ENCODE measurements at regions not wholly inside any gene's neighbourhood (a gene's known extent, or its start where the extent isn't known, plus 50 kb on each side); places are given as distances from the start of the nearest gene placed in this dataset.

DNA sequence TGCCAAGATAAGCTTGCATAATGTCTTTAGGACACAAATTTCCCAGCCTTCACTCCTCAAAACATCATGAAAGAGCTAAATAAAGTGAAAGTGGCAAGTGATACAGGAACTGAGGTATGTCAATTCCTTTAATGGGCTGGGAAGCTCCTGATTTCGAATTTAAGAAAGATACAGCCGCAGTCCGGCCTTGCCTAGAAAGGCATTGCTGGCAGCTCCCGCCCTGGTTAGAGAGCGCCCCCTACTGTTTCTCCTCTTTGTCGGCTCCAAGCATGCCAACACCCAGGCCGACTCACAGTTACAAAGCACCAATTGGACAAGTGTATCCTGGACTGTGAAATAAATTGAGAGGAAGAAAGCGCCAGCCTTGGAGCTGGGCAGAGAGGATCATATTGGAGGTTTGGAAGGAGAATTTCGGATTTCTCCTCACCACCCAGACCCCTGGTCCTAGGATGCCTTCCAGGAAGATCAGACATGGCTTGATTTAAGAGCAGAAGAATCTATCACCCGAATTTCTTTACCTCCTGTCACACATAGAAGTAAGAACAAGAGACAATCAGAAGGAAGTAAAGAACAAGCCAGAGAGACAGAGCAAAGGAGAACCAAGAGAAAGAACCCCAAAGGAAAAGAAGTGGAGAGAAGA lies 84.0 kb downstream of the FAM76B start:
- Histone ChIP-seq H3K4me2 (ENCODE audit: insufficient read depth in 1 of 2, low read depth in 2 of 2, low read length in 2 of 2) (no peak overlapping the region), H3K23me2 (ENCODE audit: low read depth, low read length) (no peaks in the 10 kb centered on the region), H3K4ac (replicated peaks; ENCODE audit: insufficient read length, low read depth, low read length) (no peak overlapping the region), H2BK12ac (ENCODE audit: low read depth, low read length) (no peak overlapping the region), H3K27me3 (replicated peaks in 1 of 4; ENCODE audit: control insufficient read depth in 3 of 4, extremely low read depth in 1 of 4, insufficient read depth in 3 of 4, low read length in 3 of 4) (peaks cover 0 to 1% (median 0%) of the 10 kb centered on the region in 4 experiments; a peak in 1 of 7 replicates), H4K8ac (ENCODE audit: extremely low read depth, insufficient read depth, low read length) (no peak overlapping the region), H3K4me3 (ENCODE audit: extremely low read depth in 1 of 4, insufficient read depth in 2 of 4, low read depth in 3 of 4, low read length in 4 of 4) (no peak overlapping the region), H3K18ac (ENCODE audit: extremely low read depth, low read length) (no peak overlapping the region), H3K9ac (replicated peaks in 1 of 4; ENCODE audit: extremely low read depth in 1 of 4, low read depth in 3 of 4, low read length in 3 of 4) (no peak overlapping the region), H3K14ac (ENCODE audit: insufficient read length) (no peak overlapping the region), H2BK15ac (ENCODE audit: low read length) (no peak overlapping the region), H2BK5ac (ENCODE audit: low read depth, low read length) (no peak overlapping the region), H2BK20ac (ENCODE audit: low read length) (no peak overlapping the region), H2AK5ac (ENCODE audit: low read depth, low read length) (no peak overlapping the region), H2BK120ac (replicated peaks; ENCODE audit: low read depth, low read length) (no peak overlapping the region), H2AFZ (ENCODE audit: low read length) (0 out of 2 replicates have a peak overlapping the region, but pooled peaks have one; percentile 20), H3K79me2 (ENCODE audit: control insufficient read depth in 1 of 2, insufficient read depth in 2 of 2, low read length in 2 of 2) (no peaks in the 10 kb centered on the region), H3K79me1 (ENCODE audit: low read depth, low read length) (no peaks in the 10 kb centered on the region), H4K5ac (ENCODE audit: insufficient read length, low read depth, low read length) (no peak overlapping the region), H3K4me1 (replicated peaks in 1 of 4; ENCODE audit: control insufficient read depth in 3 of 4, insufficient read depth in 4 of 4, low read length in 3 of 4) (0 out of 7 replicates have a peak, but pooled peaks cover 0 to 2% (median 0%) of the 10 kb centered on the region in 4 experiments), H4K20me1 (replicated peaks in 1 of 2; ENCODE audit: control insufficient read depth in 1 of 2, insufficient read depth in 2 of 2, low read length in 2 of 2) (no peaks in the 10 kb centered on the region), H3K9me3 (ENCODE audit: insufficient read depth in 2 of 2, low read depth in 1 of 2, low read length in 1 of 2) (no peaks in the 10 kb centered on the region), H4K91ac (replicated peaks; ENCODE audit: insufficient read length, low read length) (no peak overlapping the region), H3K36me3 (ENCODE audit: control insufficient read depth in 2 of 4, insufficient read depth in 4 of 4, low read length in 3 of 4) (no peaks in the 10 kb centered on the region), H3K27ac (ENCODE audit: low read depth, low read length) (no peak overlapping the region), H3K56ac (replicated peaks; ENCODE audit: insufficient read length, low read depth, low read length) (no peak overlapping the region), H3K23ac (ENCODE audit: insufficient read length) (no peak overlapping the region)
- POLR2A ChIA-PET (ENCODE audit: partially characterized antibody): interaction anchor here (0.6 to 0.8 kb wide), 2 partner anchors 84 to 175 kb away, joined by 3 read pairs; partner anchors contain the start of gene FAM76B
- 30% methylated on average over 10 of the region's 10 CpGs; no CpG with 5 or more reads in 1 of the 2 experiments for WGBS, 2 experiments (ENCODE audit: extremely low coverage in 1 of 2, insufficient coverage in 1 of 2, insufficient read length in 1 of 2, insufficient replicate concordance in 2 of 2, low coverage in 1 of 2, low lambda C conversion rate in 2 of 2, missing lambda C conversion rate in 1 of 2)
- FAIRE-seq: peak; percentile 78
- DNase-seq (ENCODE audit: low read depth in 1 of 2, low spot score in 2 of 2): peak; percentile 62 to 88
- CTCF ChIA-PET (ENCODE audit: partially characterized antibody): interaction anchor here (0.6 to 23.9 kb wide), 91 partner anchors 11 to 638 kb away, joined by 3 to 407 read pairs (median 4); partner anchors contain the start of gene SRSF8
- TF ChIP-seq SAP30 (IDR thresholded peaks at IDR 0.05; ENCODE audit: insufficient read depth, insufficient replicate concordance, low read length) (no peak), MAFK (IDR thresholded peaks at IDR 0.05; ENCODE audit: low read depth, low read length) (no peak), KDM1A (IDR thresholded peaks at IDR 0.05; ENCODE audit: borderline replicate concordance, low read length) (no peak), GABPA (IDR thresholded peaks at IDR 0.05; ENCODE audit: borderline replicate concordance, insufficient read depth, low read length) (no peak), CEBPB (IDR thresholded peaks at IDR 0.05; ENCODE audit: low read depth, low read length) (no peak), E2F6 (IDR thresholded peaks at IDR 0.05) (no peak), SP1 (IDR thresholded peaks at IDR 0.05; ENCODE audit: low read depth, low read length) (no peak), SIN3A (conservative IDR thresholded peaks at IDR 0.05 in 1 of 2, IDR thresholded peaks at IDR 0.05 in 1 of 2; ENCODE audit: low read depth in 1 of 2, low read length in 2 of 2) (no peak), HDAC2 (IDR thresholded peaks at IDR 0.05; ENCODE audit: borderline replicate concordance in 1 of 2, low read depth in 2 of 2, low read length in 2 of 2) (no peak), EP300 (IDR thresholded peaks at IDR 0.05; ENCODE audit: borderline replicate concordance in 1 of 2, low read depth in 2 of 2, low read length in 2 of 2) (no peak), NRF1 (IDR thresholded peaks at IDR 0.05; ENCODE audit: low read depth, low read length) (no peak)
